AG04449 (cell line): ENCODE measurements at regions not wholly inside any gene's neighbourhood (a gene's known extent, or its start where the extent isn't known, plus 50 kb on each side); places are given as distances from the start of the nearest gene placed in this dataset.

Source experiments
- CTCF ChIA-PET: fragments of 350-600 bp; formaldehyde crosslinking; extraction: SDS; loops from one replicate; lab custom pipeline; 2021; ENCODE audit warnings: antibody characterized with exemption; lab: Yijun Ruan, JAX
- POLR2A ChIA-PET: fragments of 400-600, 350-600 bp; formaldehyde crosslinking; extraction: SDS; loops from one replicate; lab custom pipeline; 2020; ENCODE audit warnings: antibody characterized with exemption, inconsistent platforms; lab: Yijun Ruan, JAX
- DNase-seq: peaks from one replicate; pipeline ENCODE4 v3.0.0-alpha.2; 2010; ENCODE audit warnings: low read depth, low spot score
- H3K4me3 ChIP-seq: 2 replicates; pipeline ENCODE4 v1.5.1; 2011; ENCODE audit warnings: low read depth, mild to moderate bottlenecking, control low read depth, low read length
- CTCF ChIP-seq: IDR thresholded peaks from one replicate; pipeline ENCODE4 v1.5.1; 2011; ENCODE audit warnings: mild to moderate bottlenecking, moderate library complexity, low read length, control low read depth, inconsistent platforms; ENCODE audit not compliant: insufficient read depth; ENCODE audit errors: missing control alignments

DNA sequence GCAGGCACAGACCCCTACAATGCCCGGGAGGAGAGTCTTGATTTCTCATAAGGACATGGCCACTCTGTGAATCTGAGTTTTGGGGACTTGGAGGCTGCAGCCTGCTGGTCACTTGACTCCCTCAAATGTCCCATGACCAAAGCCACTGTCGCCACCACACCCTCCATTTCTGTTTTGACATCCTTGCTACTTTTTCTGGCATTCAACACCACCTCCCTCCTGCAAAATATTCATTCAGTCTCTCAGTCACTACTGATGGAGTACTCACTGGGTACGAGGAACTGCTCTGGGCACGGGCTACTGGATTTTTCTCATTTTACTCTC is 208.6 kb upstream of the HAAO start:
- CTCF ChIA-PET, result interaction anchor here (1.4 kb wide), 1 partner anchor 26 kb away, joined by 5 read pairs; no protein-coding TSS in a partner anchor

DNA sequence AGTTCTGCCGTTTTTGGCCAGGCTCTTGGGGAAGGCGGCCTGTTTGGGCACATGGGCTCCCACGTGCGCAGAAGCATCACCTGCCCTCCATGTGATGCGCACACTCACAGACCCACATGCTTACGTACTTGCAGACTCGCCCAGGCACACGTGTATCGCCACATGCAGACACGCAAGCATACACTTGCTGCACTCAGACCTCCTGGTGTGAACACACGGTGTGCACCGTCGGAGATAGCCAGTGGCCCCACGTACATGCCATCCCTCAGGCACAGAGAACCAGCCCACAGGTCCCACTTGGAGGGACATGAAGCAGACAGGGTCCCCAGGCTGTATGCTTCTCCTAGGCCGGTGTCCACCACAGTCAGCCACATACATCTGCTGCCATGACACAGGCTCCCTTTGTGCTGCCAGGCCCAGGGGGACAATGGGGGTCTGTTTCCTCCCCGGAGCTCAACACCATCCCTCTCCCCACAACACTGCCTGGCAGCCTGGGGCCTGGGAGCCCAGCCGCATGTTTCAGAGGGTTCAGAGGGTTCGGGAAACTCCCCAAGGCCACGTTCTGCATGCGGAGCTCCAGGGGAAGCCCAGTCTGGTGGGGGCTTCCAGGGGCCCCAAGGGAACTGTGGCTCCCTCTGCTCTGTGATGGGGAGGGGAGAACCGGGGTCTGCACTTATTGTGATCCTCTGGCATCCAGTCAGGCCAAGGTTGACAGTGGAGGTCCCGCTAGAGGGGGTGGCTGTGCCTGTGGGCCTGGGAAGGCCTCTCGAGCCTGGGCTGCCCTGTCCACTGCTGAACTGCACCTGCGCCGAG is 208.1 kb upstream of the HAAO start:
- H3K4me3 ChIP-seq, result no peak overlapping the region
- CTCF ChIA-PET, result interaction anchor here (0.5 kb wide), 1 partner anchor 178 kb away, joined by 3 read pairs; no protein-coding TSS in a partner anchor
- DNase-seq, result no peak
- no peak for TF ChIP-seq CTCF
- POLR2A ChIA-PET, result no interaction called here

More for the DNA sequence above, 208.6 kb upstream of the HAAO start:
- no peak for DNase-seq
- no peak for TF ChIP-seq CTCF
- no peak overlapping the region for H3K4me3 ChIP-seq
- POLR2A ChIA-PET, result no interaction called here

DNA sequence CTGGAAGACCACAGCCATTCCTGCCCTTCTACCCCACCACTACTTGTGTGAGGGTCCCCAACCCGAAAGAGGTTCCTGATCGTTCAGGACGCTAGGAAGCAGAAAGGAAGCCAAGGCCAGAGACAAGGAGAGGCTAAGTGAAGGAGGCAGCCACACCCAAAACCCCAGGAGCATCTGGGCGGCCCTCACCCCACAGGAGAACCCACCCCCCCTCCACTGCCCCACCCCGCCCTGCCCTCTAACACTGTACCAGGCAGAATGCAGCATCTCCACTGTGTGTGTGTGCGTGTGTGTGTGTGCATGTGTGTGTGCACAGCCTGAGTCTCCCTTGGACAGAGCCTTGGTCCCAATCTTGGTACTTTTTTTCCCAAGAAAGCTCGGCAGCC is 207.5 kb upstream of the HAAO start:
- DNase-seq, result no peak
- TF ChIP-seq CTCF, result no peak
- CTCF ChIA-PET, result interaction anchor here (0.5 kb wide), 1 partner anchor 179 kb away, joined by 3 read pairs; no protein-coding TSS in a partner anchor
- H3K4me3 ChIP-seq, result no peak overlapping the region
- POLR2A ChIA-PET, result no interaction called here

DNA sequence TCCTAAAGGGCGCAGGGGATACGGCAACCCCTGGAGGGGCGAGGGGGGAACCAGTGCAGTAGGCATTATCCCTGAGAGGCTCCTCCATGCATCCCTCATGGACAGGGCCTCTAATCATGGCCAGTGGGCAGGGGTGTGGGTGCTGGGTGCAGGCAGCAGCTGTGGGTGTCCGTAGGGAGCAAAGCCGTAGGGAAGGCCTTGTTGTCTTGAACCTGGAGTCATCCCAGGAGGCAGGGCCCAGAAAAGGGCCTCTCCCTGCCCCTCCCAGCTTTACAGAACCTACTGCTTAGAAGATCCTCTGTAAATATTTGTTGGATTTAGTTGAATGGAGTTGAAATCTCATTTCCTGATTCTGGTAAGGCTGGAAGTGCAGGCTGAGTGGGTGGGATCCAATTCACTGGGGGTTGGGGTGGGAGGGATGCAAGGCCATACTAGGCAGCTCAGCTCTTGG is 207.0 kb upstream of the HAAO start:
- DNase-seq, result no peak
- POLR2A ChIA-PET, result no interaction called here
- CTCF ChIA-PET, result interaction anchor here (1.0 kb wide), 1 partner anchor 226 kb away, joined by 3 read pairs; no protein-coding TSS in a partner anchor

DNA sequence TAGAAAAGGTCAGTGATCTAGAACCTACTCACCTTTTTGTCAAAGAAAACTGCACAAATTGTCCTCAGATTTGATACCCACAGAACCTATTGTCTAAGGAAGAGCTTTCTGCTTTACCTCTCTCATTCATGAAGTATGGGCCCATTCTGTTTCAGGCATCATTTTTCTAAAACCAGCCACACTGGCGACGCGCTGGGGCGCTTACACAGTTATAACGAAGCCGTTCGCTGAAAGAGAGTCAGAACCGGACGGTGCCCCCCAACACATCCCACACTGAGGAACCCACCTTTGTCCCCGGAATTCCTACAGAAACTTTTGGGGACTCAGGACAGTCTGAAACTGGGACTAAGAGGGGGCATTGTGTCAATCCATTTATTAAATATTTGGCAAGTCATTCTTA is 206.3 kb upstream of the HAAO start:
- DNase-seq, result no peak
- CTCF ChIA-PET, result interaction anchor here (1.0 to 1.1 kb wide), 3 partner anchors 11 to 226 kb away, joined by 3 to 4 read pairs (median 3); no protein-coding TSS in a partner anchor
- POLR2A ChIA-PET, result no interaction called here
- no peak overlapping the region for H3K4me3 ChIP-seq
- no peak for TF ChIP-seq CTCF

More for the DNA sequence above, 207.0 kb upstream of the HAAO start:
- no peak for TF ChIP-seq CTCF
- H3K4me3 ChIP-seq, result no peak overlapping the region

- DNase-seq, result no peak
- H3K4me3 ChIP-seq, result no peak overlapping the region
- no peak for TF ChIP-seq CTCF
- ChIA-PET CTCF (interaction anchor here (1.4 kb wide), 1 partner anchor 487 kb away, joined by 3 read pairs; no protein-coding TSS in a partner anchor), POLR2A (no interaction called here)
These were observed 204.1 kb upstream of the HAAO start for GRCh38 chr2:42996528-42996927.
